AG10803 (cell line): ENCODE measurements at regions not wholly inside any gene's neighbourhood (a gene's known extent, or its start where the extent isn't known, plus 50 kb on each side); places are given as distances from the start of the nearest gene placed in this dataset.
"Not testable (repeated sequence)": the region's sequence is repeated elsewhere in the genome, so short reads cannot be mapped to it uniquely, and the experiment has no call there.

Experiments
- DNase-seq: peaks from one replicate; pipeline ENCODE4 v3.0.0; 2010; ENCODE audit warnings: low read depth
- H3K4me3 ChIP-seq: 2 replicates; pipeline ENCODE4 v1.5.1; 2011; ENCODE audit warnings: mild to moderate bottlenecking, low read length, control low read depth
- CTCF ChIP-seq: conservative IDR thresholded peaks from 2 replicates; pipeline ENCODE4 v1.5.1; 2011; ENCODE audit warnings: mild to moderate bottlenecking, low read length, control low read depth, inconsistent platforms

- DNase-seq = not testable (repeated sequence)
Observed at GRCh38 chr2:114018464-114018863, 128.6 kb downstream of the ACTR3 start.

GRCh38 chr2:114020668-114021067 lies 130.8 kb downstream of the ACTR3 start:
- DNase-seq = no peak
- H3K4me3 ChIP-seq = no peak overlapping the region
- TF ChIP-seq CTCF = no peak

More at GRCh38 chr2:114018464-114018863, 128.6 kb downstream of the ACTR3 start:
- not testable (repeated sequence) for H3K4me3 ChIP-seq

- TF ChIP-seq CTCF = no peak
- H3K4me3 ChIP-seq = no peak overlapping the region
- peak; percentile 49 for DNase-seq
Observed at GRCh38 chr2:114022360-114023085, 132.6 kb downstream of the ACTR3 start.

GRCh38 chr2:114024326-114024725 lies 134.4 kb downstream of the ACTR3 start:
- TF ChIP-seq CTCF = no peak
- H3K4me3 ChIP-seq = no peak overlapping the region
- DNase-seq = no peak

- no peak overlapping the region for H3K4me3 ChIP-seq
- no peak for DNase-seq
- no peak for TF ChIP-seq CTCF
Observed at GRCh38 chr2:114025030-114025429, 135.1 kb downstream of the ACTR3 start.

GRCh38 chr2:114027437-114027836 lies 137.5 kb downstream of the ACTR3 start:
- H3K4me3 ChIP-seq = no peak overlapping the region
- no peak for TF ChIP-seq CTCF
- no peak for DNase-seq

GRCh38 chr2:114031605-114032505 lies 142.0 kb downstream of the ACTR3 start:
- DNase-seq = no peak
- H3K4me3 ChIP-seq = no peak overlapping the region
- TF ChIP-seq CTCF = no peak
